DOHH2 (cell line): ENCODE measurements at regions not wholly inside any gene's neighbourhood (a gene's known extent, or its start where the extent isn't known, plus 50 kb on each side); places are given as distances from the start of the nearest gene placed in this dataset.

Source experiments
- H3F3A ChIP-seq: fragments of 200-600 bp; sonication (generic), shearing (Covaris generic); 2 replicates; pipeline ENCODE4 v1.6.0; 2016; ENCODE audit warnings: antibody characterized with exemption, mild to moderate bottlenecking; ENCODE audit not compliant: control insufficient read depth, insufficient read depth
- H3K27ac ChIP-seq: fragments of 200-600 bp; sonication (generic); 2 replicates; pipeline ENCODE4 v1.5.1; 2014; ENCODE audit warnings: low read depth, mild to moderate bottlenecking, low read length, moderate library complexity
- H3K27me3 ChIP-seq: fragments of 200-600 bp; sonication (generic); 2 replicates; pipeline ENCODE4 v1.6.1; 2014; ENCODE audit warnings: mild to moderate bottlenecking, low read length, mixed read lengths; ENCODE audit not compliant: control insufficient read depth
- H3K36me3 ChIP-seq: fragments of 200-600 bp; sonication (generic); 2 replicates; pipeline ENCODE4 v1.6.1; 2014; ENCODE audit warnings: mild to moderate bottlenecking, low read length, moderate library complexity, mixed read lengths; ENCODE audit not compliant: control insufficient read depth
- H3K4me1 ChIP-seq: fragments of 200-600 bp; sonication (generic); 2 replicates; pipeline ENCODE4 v1.6.1; 2014; ENCODE audit warnings: mild to moderate bottlenecking, low read length, mixed read lengths; ENCODE audit not compliant: control insufficient read depth
- H3K4me2 ChIP-seq: fragments of 200-600 bp; sonication (generic); 2 replicates; pipeline ENCODE4 v1.6.0; 2014; ENCODE audit warnings: mild to moderate bottlenecking, low read length, moderate library complexity
- H3K4me3 ChIP-seq: fragments of 200-600 bp; sonication (generic); 2 replicates; pipeline ENCODE4 v1.5.1; 2014; ENCODE audit warnings: mild to moderate bottlenecking, low read length, mixed read lengths
- H3K79me2 ChIP-seq: fragments of 200-600 bp; sonication (generic); 2 replicates; pipeline ENCODE4 v1.6.1; 2014; ENCODE audit warnings: mild to moderate bottlenecking, low read length, mixed read lengths; ENCODE audit not compliant: control insufficient read depth
- H3K9me2 ChIP-seq: fragments of 200-600 bp; sonication (generic); replicated peaks from 2 replicates; pipeline ENCODE4 v1.6.1; 2014; ENCODE audit warnings: mild to moderate bottlenecking, low read length, mixed read lengths; ENCODE audit not compliant: control insufficient read depth
- H3K9me3 ChIP-seq: fragments of 200-600 bp; sonication (generic); 2 replicates; pipeline ENCODE4 v1.6.1; 2014; ENCODE audit warnings: antibody characterized with exemption, low read length, mixed read lengths; ENCODE audit not compliant: control insufficient read depth, insufficient read depth
- H4K20me1 ChIP-seq: fragments of 200-600 bp; sonication (generic); 2 replicates; pipeline ENCODE4 v1.6.0; 2014; ENCODE audit warnings: low read depth, mild to moderate bottlenecking, antibody characterized with exemption, low read length, moderate library complexity; ENCODE audit not compliant: control insufficient read depth, insufficient read depth
- CTCF ChIP-seq: fragments of 200-600 bp; sonication (generic); IDR thresholded peaks from one replicate; pipeline ENCODE4 v1.5.1; 2014; ENCODE audit warnings: antibody characterized with exemption, mild to moderate bottlenecking, low read depth, low read length; ENCODE audit not compliant: poor library complexity, severe bottlenecking
- EZH2phosphoT487 ChIP-seq: fragments of 200-600 bp; sonication (generic); IDR thresholded peaks from 2 replicates; pipeline ENCODE4 v1.6.1; 2017; ENCODE audit warnings: borderline replicate concordance, mild to moderate bottlenecking, antibody characterized with exemption, low read length, moderate library complexity, mixed read lengths

GRCh38 chrX:21056622-21057021, 317.6 kb upstream of the CNKSR2 start:
- no peak overlapping the region for H3K4me3 ChIP-seq
- no peaks in the 10 kb centered on the region for H3K36me3 ChIP-seq
- H3F3A ChIP-seq: no peaks in the 10 kb centered on the region
- no peak overlapping the region for H3K4me2 ChIP-seq
- H3K27ac ChIP-seq: no peak overlapping the region
- H3K4me1 ChIP-seq: no peaks in the 10 kb centered on the region
- no peaks in the 10 kb centered on the region for H3K9me3 ChIP-seq
- H3K27me3 ChIP-seq: no peaks in the 10 kb centered on the region
- H4K20me1 ChIP-seq: no peaks in the 10 kb centered on the region
- no peaks in the 10 kb centered on the region for H3K9me2 ChIP-seq
- H3K79me2 ChIP-seq: no peaks in the 10 kb centered on the region
- TF ChIP-seq CTCF (no peak), EZH2phosphoT487 (no peak)

GRCh38 chrX:21047034-21047455, 327.2 kb upstream of the CNKSR2 start:
- H4K20me1 ChIP-seq: no peaks in the 10 kb centered on the region
- no peaks in the 10 kb centered on the region for H3K36me3 ChIP-seq
- H3K4me3 ChIP-seq: no peak overlapping the region
- no peaks in the 10 kb centered on the region for H3F3A ChIP-seq
- TF ChIP-seq CTCF: no peak
- no peak for TF ChIP-seq EZH2phosphoT487
- no peaks in the 10 kb centered on the region for H3K4me1 ChIP-seq
- no peak overlapping the region for H3K4me2 ChIP-seq
- no peaks in the 10 kb centered on the region for H3K79me2 ChIP-seq
- no peaks in the 10 kb centered on the region for H3K9me2 ChIP-seq
- no peaks in the 10 kb centered on the region for H3K9me3 ChIP-seq
- no peak overlapping the region for H3K27ac ChIP-seq
- no peaks in the 10 kb centered on the region for H3K27me3 ChIP-seq

DNA sequence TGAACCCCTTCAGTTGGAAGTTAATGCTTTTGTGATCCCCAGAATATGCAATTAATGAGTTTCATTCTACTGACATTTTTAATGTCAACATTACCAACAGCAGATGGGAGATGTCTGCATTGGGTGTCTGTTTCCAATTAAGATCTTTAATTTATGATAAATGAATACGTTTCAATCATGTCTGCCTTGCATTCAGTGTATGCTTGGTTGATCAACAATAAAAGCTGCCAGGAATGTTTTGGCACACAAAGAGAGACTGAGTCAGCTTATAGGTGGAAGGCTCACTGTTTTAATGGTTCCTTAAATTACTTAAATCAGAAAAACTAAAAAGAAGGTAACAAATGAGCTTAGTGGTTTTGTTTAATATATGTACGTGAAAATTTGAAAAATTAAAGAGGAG, 359.9 kb upstream of the CNKSR2 start:
- H3F3A ChIP-seq: no peaks in the 10 kb centered on the region
- no peak overlapping the region for H3K4me2 ChIP-seq
- H3K4me3 ChIP-seq: no peak overlapping the region
- H4K20me1 ChIP-seq: no peaks in the 10 kb centered on the region
- TF ChIP-seq EZH2phosphoT487 (no peak), CTCF (no peak)
- H3K79me2 ChIP-seq: no peaks in the 10 kb centered on the region
- no peak overlapping the region for H3K27ac ChIP-seq
- H3K4me1 ChIP-seq: no peaks in the 10 kb centered on the region
- no peaks in the 10 kb centered on the region for H3K9me3 ChIP-seq
- H3K36me3 ChIP-seq: no peaks in the 10 kb centered on the region
- no peaks in the 10 kb centered on the region for H3K27me3 ChIP-seq
- no peaks in the 10 kb centered on the region for H3K9me2 ChIP-seq

- Histone ChIP-seq H3K79me2 (no peaks in the 10 kb centered on the region), H3K27me3 (no peaks in the 10 kb centered on the region), H3F3A (no peaks in the 10 kb centered on the region), H3K4me2 (no peak overlapping the region), H3K4me3 (no peak overlapping the region), H3K9me2 (no peaks in the 10 kb centered on the region), H3K27ac (no peak overlapping the region), H4K20me1 (no peaks in the 10 kb centered on the region), H3K36me3 (no peaks in the 10 kb centered on the region), H3K4me1 (no peaks in the 10 kb centered on the region), H3K9me3 (no peaks in the 10 kb centered on the region)
- TF ChIP-seq CTCF (no peak), EZH2phosphoT487 (no peak)
Measured at GRCh38 chrX:21004835-21005234, 369.4 kb upstream of the CNKSR2 start.
